H1 (cell line): ENCODE measurements at regions not wholly inside any gene's neighbourhood (a gene's known extent, or its start where the extent isn't known, plus 50 kb on each side); places are given as distances from the start of the nearest gene placed in this dataset.

ENCODE experiments used
- CTCF ChIP-seq, 3 experiments: IDR thresholded peaks; 1 replicate in 2 of 3; 2 replicates in 1 of 3; pipeline versions ENCODE4 v1.5.1 to v1.6.1; 2011; ENCODE audit warnings: low read length in 3 of 3, mild to moderate bottlenecking in 3 of 3, inconsistent platforms in 2 of 3, low read depth in 1 of 3, moderate library complexity in 1 of 3; ENCODE audit not compliant: insufficient read depth in 1 of 3; ENCODE audit errors: control extremely low read depth in 1 of 3
- RAD21 ChIP-seq, 2 experiments: IDR thresholded peaks in 1 of 2; conservative IDR thresholded peaks in 1 of 2; 2 replicates each; pipeline ENCODE4 v1.6.1; 2011; ENCODE audit warnings: low read depth in 2 of 2, low read length in 2 of 2, improper control_type of control experiment in 1 of 2, inconsistent platforms in 1 of 2, mild to moderate bottlenecking in 1 of 2, moderate library complexity in 1 of 2
- ZNF274 ChIP-seq: IDR thresholded peaks from 2 replicates; pipeline ENCODE4 v1.7.0; 2012; ENCODE audit warnings: low read length, borderline replicate concordance; ENCODE audit errors: extremely low read depth

DNA sequence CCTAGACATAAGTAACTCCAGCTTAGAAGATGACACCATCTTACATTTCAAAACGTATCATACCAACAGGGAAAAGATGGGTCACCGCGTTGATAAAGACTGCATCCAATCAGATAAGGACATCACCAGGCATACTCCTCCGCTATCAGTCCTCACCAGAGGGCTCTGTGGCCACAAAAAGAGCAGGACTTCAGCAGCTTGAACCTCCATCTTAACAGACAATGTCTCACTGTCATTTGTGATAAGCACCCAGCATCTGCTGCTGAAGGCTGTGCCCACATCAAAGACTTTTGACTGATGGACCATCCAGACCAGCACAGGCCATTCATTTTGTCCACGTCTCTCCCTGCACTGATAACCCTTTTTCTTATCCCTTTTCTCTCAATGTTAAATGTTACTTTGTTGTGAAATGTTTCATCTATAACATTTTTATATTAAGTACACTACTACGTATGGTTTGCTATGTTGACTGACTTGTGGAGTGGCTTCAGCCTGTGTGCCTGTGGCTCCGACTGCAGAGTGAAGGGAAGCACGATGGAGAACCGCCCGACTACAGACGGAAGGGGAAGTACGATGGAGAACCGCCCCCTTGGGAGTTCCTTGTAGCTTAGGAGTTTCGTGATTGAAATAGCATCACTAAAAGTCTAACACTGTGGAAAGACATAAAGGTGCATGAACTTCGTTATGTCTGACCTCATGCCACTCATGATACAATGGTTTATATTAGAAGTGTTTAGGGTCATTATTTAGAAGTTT lies 595.4 kb upstream of the AGA start:
- TF ChIP-seq CTCF (IDR thresholded peaks at IDR 0.05; ENCODE audit: control extremely low read depth in 1 of 3, insufficient read depth in 1 of 3, low read depth in 1 of 3, low read length in 3 of 3), result no peak
- TF ChIP-seq RAD21 (IDR thresholded peaks at IDR 0.05 in 1 of 2, conservative IDR thresholded peaks at IDR 0.05 in 1 of 2; ENCODE audit: low read depth in 2 of 2, low read length in 2 of 2), result no peak
- TF ChIP-seq ZNF274, result no peak
